Esophagus squamous epithelium (tissue), 4 donors: ENCODE measurements at regions not wholly inside any gene's neighbourhood (a gene's known extent, or its start where the extent isn't known, plus 50 kb on each side); places are given as distances from the start of the nearest gene placed in this dataset.

Experiments
- CTCF ChIP-seq, 6 experiments: fragments of 450-650 bp in 4 of 6; fragments of 200-600 bp in 2 of 6; sonication (generic) in 2 of 6; IDR thresholded peaks; one replicate each; pipeline ENCODE4 v1.5.1; 2016 to 2019; ENCODE audit warnings: antibody characterized with exemption in 6 of 6, mild to moderate bottlenecking in 4 of 6, moderate library complexity in 4 of 6
- POLR2A ChIP-seq, 4 donors: fragments of 450-650 bp; IDR thresholded peaks; one replicate each; pipeline ENCODE4 v1.6.1; 2017; ENCODE audit warnings: antibody characterized with exemption in 4 of 4, mild to moderate bottlenecking in 4 of 4, moderate library complexity in 3 of 4

DNA sequence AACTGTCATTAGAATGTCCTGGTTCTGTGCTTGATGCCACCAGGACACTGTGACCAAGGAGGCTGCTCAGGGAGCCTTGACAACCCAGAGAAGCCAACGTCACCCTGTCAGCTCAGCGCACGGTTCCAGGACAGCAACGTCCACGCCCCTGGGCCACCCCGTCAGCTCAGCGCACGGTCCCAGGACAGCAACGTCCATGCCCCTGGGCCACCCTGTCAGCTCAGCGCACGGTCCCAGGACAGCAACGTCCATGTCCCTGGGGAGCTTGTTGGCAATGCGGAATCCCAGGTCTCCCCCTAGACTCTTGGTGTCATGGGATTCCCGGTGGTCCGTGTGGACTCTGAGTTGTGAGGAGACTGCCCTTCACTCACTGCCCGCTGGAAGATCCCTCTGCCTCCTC, 51.0 kb upstream of the GALR1 start:
- TF ChIP-seq CTCF (IDR thresholded peaks at IDR 0.05) (no peak), POLR2A (IDR thresholded peaks at IDR 0.05) (no peak)
